ENCODE measurements at regions not wholly inside any gene's neighbourhood (a gene's known extent, or its start where the extent isn't known, plus 50 kb on each side); places are given as distances from the start of the nearest gene placed in this dataset.

DNA sequence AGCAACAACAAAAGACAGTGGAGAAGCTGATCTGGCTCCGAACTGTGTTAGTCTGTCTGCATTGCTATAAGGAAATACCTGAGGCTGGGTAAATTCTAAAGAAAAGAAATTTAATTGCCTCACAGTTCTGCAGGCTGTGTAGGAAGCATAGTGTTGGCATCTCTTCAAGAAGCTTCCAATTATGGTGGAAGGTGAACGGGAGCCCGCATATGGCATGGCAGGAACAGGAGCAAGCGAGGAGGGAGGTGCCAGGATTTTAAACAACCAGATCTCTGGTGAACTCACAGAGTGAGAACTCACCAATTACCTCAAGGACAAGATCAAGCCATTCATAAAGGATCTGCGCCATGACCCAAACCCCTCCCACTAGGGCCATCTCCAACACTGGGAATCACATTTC is 293.5 kb downstream of the SMOC2 start:
- Histone ChIP-seq H3K4me1 (ENCODE audit: control insufficient read depth in 4 of 4, insufficient read depth in 4 of 4, low read length in 3 of 4) (no peaks in the 10 kb centered on the region), H3K4me3 (ENCODE audit: low read depth in 1 of 3, low read length in 3 of 3) (no peak overlapping the region), H3K36me3 (ENCODE audit: control insufficient read depth in 4 of 4, insufficient read depth in 3 of 4, low read depth in 1 of 4, low read length in 3 of 4) (no peaks in the 10 kb centered on the region), H3K9me3 (ENCODE audit: control insufficient read depth in 4 of 4, low read length in 3 of 4) (peaks cover 0 to 2% (median 0%) of the 10 kb centered on the region in 4 donors), H3K9ac (ENCODE audit: low read depth in 1 of 2, low read length in 2 of 2) (no peak overlapping the region), H3K27ac (ENCODE audit: low read depth in 1 of 2, low read length in 2 of 2) (no peak overlapping the region), H3K27me3 (ENCODE audit: control insufficient read depth in 4 of 4, insufficient read depth in 4 of 4, low read length in 3 of 4) (no peaks in the 10 kb centered on the region)
- TF ChIP-seq, protein P1, sequence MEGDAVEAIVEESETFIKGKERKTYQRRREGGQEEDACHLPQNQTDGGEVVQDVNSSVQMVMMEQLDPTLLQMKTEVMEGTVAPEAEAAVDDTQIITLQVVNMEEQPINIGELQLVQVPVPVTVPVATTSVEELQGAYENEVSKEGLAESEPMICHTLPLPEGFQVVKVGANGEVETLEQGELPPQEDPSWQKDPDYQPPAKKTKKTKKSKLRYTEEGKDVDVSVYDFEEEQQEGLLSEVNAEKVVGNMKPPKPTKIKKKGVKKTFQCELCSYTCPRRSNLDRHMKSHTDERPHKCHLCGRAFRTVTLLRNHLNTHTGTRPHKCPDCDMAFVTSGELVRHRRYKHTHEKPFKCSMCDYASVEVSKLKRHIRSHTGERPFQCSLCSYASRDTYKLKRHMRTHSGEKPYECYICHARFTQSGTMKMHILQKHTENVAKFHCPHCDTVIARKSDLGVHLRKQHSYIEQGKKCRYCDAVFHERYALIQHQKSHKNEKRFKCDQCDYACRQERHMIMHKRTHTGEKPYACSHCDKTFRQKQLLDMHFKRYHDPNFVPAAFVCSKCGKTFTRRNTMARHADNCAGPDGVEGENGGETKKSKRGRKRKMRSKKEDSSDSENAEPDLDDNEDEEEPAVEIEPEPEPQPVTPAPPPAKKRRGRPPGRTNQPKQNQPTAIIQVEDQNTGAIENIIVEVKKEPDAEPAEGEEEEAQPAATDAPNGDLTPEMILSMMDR (IDR thresholded peaks at IDR 0.05; ENCODE audit: low read depth, low read length, missing input control) = no peak
- TF ChIP-seq JUND (IDR thresholded peaks at IDR 0.05) = no peak
- no peak for TF ChIP-seq RXRA (IDR thresholded peaks at IDR 0.05)
- no peak for TF ChIP-seq NR2F2 (IDR thresholded peaks at IDR 0.05)
- TF ChIP-seq YY1 (IDR thresholded peaks at IDR 0.05) = no peak
- DNase-seq (ENCODE audit: low spot score) = no peak
- WGBS = 89% methylated on average over 5 of the region's 5 CpGs

DNA sequence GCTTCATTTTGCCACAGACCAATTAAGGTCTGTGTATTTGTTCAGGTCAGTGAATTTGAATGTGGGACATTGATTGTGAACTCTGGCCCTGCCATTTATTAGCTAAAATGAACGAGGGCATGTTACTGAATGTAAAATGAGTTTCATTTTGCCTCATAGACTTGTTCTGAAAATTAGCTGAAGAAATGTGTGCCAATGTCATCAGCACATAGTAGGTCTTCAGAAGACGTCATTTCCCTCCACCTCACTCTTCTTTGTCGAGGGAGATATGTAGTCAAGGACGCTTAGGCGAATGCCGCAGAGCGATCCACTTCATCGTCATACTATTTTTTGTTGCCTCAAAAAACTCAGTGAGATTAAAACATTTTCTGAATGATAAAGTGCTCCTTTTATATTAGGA is 291.7 kb downstream of the SMOC2 start:
- DNase-seq (ENCODE audit: low spot score) = no peak
- TF ChIP-seq FOXA2 (IDR thresholded peaks at IDR 0.05) (no peak), ZBTB33 (IDR thresholded peaks at IDR 0.05) (no peak), TAF1 (conservative IDR thresholded peaks at IDR 0.05) (no peak), HNF4G (IDR thresholded peaks at IDR 0.05) (no peak), HNF4A (conservative IDR thresholded peaks at IDR 0.05) (no peak), NR2F2 (IDR thresholded peaks at IDR 0.05) (no peak), RXRA (IDR thresholded peaks at IDR 0.05) (no peak), RAD21 (IDR thresholded peaks at IDR 0.05) (no peak)
- TF ChIP-seq, protein P2, sequence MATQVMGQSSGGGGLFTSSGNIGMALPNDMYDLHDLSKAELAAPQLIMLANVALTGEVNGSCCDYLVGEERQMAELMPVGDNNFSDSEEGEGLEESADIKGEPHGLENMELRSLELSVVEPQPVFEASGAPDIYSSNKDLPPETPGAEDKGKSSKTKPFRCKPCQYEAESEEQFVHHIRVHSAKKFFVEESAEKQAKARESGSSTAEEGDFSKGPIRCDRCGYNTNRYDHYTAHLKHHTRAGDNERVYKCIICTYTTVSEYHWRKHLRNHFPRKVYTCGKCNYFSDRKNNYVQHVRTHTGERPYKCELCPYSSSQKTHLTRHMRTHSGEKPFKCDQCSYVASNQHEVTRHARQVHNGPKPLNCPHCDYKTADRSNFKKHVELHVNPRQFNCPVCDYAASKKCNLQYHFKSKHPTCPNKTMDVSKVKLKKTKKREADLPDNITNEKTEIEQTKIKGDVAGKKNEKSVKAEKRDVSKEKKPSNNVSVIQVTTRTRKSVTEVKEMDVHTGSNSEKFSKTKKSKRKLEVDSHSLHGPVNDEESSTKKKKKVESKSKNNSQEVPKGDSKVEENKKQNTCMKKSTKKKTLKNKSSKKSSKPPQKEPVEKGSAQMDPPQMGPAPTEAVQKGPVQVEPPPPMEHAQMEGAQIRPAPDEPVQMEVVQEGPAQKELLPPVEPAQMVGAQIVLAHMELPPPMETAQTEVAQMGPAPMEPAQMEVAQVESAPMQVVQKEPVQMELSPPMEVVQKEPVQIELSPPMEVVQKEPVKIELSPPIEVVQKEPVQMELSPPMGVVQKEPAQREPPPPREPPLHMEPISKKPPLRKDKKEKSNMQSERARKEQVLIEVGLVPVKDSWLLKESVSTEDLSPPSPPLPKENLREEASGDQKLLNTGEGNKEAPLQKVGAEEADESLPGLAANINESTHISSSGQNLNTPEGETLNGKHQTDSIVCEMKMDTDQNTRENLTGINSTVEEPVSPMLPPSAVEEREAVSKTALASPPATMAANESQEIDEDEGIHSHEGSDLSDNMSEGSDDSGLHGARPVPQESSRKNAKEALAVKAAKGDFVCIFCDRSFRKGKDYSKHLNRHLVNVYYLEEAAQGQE (IDR thresholded peaks at IDR 0.05) = no peak
- WGBS = 73% methylated on average over 8 of the region's 8 CpGs

More for the DNA sequence above, 291.7 kb downstream of the SMOC2 start:
- H3K36me3 ChIP-seq (ENCODE audit: control insufficient read depth in 4 of 4, insufficient read depth in 3 of 4, low read depth in 1 of 4, low read length in 3 of 4) = no peaks in the 10 kb centered on the region
- H3K9ac ChIP-seq (ENCODE audit: low read depth in 1 of 2, low read length in 2 of 2) = no peak overlapping the region
- no peaks in the 10 kb centered on the region for H3K4me1 ChIP-seq (ENCODE audit: control insufficient read depth in 4 of 4, insufficient read depth in 4 of 4, low read length in 3 of 4)
- no peak overlapping the region for H3K27ac ChIP-seq (ENCODE audit: low read depth in 1 of 2, low read length in 2 of 2)
- H3K4me3 ChIP-seq (ENCODE audit: low read depth in 1 of 3, low read length in 3 of 3) = no peak overlapping the region
- H3K27me3 ChIP-seq (ENCODE audit: control insufficient read depth in 4 of 4, insufficient read depth in 4 of 4, low read length in 3 of 4) = no peaks in the 10 kb centered on the region
- H3K9me3 ChIP-seq (ENCODE audit: control insufficient read depth in 4 of 4, low read length in 3 of 4) = peaks cover 0 to 2% (median 0%) of the 10 kb centered on the region in 4 donors

Measured in liver (tissue), 8 donors.